Muscle of arm (tissue), 1 donor: ENCODE measurements at regions not wholly inside any gene's neighbourhood (a gene's known extent, or its start where the extent isn't known, plus 50 kb on each side); places are given as distances from the start of the nearest gene placed in this dataset.

ENCODE experiments used
- DNase-seq: peaks from one replicate; pipeline ENCODE4 v3.0.0-alpha.2; 2013

DNA sequence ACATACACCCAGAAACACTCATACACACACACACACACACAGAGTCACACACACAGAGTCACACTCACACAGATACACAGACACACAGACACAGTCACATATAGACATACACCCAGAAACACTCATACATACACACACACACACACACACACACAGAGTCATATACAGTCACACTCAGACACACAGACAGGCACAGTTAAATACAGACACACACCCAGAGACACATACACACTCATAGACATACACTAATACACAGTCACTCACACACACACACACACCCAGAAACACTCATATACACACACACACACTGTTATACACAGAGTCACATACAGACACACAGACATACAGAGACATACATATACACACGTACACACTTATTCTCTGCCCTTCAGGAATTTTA lies 250.9 kb downstream of the QKI start:
- no peak for DNase-seq

DNA sequence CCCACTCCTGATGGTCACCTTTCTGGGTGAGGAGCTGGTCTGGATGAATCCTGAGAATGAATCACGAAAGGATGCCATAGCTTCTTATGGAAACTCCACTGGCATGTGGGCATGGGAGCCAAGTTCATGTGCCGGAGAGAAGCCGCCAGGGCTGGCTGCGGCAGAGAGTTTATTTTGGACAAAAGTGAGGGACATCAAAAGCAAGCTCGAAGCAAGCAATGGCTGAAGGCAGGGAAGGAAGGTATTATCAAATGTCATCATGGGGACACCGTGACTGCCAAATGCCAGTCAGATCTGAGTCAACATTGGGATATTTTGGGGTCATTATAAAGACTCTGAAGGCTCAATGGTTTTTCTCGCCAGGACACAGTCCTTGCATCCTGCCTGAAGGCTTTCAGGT lies 249.1 kb downstream of the QKI start:
- DNase-seq = no peak

DNA sequence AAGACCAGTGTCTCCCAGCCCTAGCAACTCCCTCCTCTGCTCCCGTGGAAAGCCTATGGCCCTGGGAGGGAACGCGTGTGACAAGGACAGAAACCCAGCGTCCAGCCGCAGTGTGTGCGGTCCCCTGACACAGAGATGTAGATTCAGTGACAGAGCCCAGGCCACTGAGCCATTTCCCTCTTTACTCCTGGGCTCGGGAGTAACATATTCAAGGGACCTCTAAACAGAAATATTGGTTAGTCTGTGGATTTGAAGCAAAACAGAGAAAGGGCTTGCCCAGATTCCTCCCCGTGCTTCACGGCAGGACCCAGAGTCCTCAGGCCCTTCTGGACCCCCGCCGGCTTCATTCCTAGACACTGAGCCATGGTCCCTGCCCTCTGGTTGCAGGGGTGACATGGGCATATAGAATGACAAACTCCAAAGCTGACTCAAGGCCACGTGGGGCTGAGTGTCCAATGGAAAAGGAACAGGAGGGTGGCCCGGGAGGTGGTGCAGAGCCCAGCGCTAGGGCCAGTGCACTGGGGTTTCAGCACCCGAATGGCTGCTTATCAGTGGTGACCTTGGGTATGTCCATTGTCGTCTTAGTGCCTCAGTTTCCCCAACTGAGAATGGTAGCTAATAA lies 248.2 kb downstream of the QKI start:
- no peak for DNase-seq

DNA sequence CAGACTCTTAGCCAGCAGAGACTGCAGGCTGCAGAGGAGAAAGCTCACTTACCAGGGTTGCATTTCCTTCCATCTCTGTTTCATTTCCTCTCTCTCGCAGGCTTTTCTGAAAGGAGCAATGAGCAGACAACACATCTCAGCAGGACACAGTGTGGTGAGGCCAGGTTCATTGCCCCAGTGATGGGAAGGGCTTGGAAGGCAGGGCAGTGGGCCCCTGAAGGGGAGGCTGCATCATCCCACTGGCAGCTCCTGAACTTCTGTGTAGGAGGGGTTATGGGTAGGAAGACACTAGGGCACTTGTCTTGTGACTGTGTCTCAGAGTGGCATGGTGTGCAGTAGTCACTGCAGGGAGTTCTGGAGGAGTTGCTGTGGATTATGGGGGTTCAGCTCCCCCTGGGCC lies 246.8 kb downstream of the QKI start:
- DNase-seq = no peak

DNA sequence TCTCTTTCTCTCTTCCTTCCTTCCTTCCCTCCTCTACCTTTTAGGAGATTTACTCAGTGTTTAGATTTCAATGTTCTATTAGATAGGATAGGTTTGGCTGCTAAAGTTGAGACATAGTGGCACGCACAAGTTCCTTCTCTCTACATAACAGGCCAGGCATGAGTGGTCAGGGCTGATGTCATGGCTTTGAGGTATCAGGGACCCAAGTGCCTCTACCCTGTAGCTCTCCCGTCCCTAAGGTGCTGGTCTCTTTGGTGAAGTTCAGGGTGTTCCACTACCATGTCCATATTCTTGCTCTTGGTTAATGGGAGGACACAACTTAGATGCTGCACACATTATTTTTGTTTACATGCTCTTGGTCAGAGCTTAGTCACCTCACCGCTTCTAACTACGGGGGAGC lies 245.3 kb downstream of the QKI start:
- DNase-seq = no peak

DNA sequence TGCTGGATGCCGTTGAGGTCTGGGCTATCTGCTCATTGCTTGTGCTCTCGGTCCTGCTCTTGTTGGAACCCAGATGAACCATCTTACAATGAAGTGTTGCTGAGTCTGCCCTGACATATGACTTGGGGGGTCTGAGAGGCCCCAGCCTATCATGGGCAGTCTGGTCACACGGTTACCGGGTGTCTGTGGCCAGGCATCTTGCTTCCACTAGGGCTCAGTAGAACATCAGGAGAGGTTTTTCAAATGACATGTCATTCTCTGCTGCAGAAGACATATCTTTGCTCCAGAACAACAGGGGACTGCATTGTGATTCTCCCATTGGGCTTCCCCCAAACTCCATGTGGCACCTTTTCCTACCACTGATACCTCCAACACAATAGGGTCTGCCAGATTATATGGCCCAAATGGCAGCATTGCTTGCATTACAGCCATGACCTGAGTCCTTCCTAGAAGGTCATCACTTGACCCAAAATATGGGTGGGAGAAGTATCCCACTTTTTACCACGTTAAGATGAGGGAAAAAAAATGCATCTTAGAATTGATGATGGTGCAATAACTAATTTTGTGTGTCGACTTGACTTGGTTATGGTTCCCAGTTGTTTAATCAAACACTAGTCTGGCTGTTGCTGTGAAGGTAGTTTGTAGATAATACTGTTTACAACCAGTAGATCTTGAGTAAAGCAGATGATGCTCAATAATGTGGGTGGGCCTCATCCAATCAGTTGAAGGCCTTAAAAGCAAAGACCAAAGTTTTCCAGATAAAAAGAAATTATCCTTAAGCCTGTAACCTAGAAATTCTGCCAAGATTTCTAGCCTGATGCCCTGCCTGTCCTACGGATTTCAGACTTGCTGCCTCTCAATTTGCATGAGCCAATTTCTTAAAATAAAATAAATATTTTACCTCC lies 241.0 kb downstream of the QKI start:
- DNase-seq = no peak

DNA sequence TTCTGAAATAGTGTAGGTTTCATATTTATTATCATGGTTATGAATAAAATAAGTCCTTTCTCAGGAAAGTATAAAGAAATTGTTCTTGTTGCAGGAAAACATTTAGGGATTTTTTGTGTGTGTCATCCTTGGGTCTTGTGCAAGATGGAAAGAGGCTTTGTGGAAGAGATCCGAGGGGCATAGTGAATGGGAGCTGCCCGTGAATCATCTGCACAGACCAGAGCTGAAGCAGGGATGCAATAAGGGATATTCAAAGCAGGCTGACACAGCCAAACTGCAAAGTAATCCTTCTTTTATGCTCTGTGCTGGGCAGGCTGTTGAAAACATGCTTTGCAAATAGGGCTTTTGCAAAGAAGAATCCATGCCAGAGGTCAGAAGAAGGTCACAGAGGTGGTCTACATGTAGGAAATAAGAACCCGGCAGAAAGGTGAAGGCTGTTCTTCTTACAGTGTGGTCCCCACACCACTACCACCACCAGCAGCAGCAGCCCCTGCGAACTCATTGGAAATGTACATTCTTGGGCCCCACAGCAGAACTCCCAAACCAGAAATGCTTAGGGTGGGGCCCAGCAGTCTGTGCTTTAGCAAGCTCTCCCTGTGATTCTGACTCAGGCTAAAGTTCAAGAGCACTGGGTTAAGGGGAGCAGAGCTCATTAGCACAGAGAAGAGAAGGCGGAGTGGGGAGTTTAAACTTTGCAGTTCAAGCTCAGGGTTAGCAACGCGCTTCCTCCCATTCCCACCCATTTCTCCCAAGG lies 237.6 kb downstream of the QKI start:
- peak; percentile 15 for DNase-seq

DNA sequence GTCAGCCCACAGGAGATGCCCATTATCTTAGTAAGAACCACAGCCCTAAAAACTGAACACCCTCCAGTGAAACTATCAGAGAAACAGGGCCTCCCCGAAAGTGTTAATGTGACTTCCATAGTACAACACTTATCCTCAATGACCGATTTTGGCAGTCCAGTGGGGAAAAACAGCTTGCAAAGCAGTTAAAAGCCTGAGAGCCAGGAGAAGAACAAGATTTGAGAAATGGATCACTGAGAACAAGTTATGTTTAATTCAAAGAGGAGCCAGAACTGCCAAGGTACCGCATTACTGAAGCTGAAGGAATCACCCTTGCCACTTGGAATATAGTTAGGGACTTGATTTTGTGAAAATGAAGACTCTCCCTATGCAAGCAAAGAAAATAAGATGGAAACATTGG lies 236.9 kb downstream of the QKI start:
- DNase-seq = peak; percentile 46

DNA sequence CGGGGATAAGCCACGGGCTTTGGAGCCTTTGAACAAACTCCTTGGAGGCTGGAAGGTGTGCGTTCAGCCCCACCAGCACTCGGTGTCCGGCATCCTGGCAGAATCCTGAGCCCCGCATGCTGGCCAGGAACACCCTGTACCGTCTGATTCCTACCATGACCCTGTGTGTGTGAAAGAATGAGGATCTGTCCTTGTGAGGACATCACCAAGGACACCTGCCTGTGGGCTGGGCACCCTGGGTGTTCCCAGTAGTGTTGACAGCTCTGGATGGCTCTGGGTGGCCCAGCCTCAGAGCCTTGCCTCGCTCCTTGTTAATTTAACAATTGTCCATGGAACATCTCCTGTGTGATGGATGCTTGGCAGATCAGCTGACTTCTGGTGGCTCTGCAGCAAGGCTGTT lies 234.3 kb downstream of the QKI start:
- no peak for DNase-seq

DNA sequence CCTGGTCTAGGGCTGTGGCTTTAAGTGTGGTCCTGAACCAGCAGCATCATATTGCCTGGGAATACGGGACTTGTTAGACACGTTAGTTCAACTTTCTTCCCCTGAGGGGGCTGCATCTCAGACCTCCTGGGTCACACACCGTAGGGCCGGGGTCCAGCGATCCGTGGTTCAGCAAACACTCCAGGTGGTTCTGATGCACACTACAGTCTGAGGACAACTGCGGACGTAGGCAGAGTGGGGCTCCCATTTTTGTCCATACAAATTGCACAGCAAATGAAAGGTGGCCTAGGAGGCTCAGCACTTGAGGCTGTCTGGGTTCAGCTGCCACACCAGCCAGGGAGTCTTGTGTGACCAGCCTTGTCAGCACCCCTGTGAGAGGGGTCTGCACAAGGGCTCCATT lies 233.1 kb downstream of the QKI start:
- DNase-seq = no peak

DNA sequence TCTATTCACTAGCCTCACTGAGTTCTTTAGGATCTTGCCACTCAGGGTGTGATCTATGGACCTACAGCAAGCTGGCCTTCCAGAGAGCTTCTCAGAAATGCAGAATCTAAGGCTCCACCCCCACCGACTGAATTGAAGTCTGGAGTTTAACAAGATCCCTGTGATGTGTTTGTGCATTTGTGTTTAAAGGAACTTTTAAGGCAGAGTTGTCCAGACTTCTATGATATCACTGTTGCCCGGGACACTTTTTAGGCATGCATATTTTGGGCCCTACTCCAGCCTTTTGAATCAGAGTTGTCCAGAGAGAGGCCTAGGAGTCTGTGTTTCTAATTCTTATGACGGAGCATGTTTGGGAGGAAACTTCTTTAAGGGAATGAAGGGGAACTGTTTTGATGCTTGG lies 232.3 kb downstream of the QKI start:
- no peak for DNase-seq

DNA sequence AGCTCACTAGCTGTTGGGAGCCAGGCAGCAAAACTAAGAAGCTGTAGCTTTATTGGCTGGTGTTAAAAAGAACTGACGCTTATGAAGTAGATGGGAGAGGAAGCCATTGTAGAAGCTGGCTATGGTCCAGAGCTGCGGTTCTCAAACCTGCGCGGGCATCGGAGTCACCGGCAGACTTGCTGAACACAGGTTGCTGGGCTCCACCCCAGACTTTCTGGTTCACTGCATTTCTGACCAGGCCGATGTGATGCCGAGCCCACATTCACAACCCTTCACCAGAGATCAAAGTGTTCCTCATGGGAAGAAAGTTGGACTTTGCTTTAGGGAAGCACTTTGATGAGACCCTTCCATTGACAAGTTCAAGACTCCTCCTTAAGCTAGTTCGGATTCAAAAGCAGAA lies 231.6 kb downstream of the QKI start:
- no peak for DNase-seq

DNA sequence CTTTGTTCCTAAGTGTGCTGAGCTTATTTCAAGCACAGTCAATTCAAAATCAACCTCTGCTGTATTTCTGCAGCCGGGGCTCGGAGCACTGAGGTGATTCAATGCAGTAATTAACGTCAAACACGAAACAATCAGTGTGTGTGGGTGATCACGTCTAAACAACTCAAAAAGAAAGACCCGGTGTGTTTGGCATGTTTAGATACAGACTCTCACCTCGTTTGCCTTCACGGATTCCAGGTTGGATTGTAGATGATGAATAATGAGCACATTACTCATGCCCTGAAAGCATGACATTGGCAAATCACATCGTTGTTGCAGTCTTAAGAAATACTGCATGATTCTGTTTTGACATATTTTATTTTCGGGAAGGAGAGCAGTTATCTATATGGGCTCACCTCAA lies 231.0 kb downstream of the QKI start:
- no peak for DNase-seq

DNA sequence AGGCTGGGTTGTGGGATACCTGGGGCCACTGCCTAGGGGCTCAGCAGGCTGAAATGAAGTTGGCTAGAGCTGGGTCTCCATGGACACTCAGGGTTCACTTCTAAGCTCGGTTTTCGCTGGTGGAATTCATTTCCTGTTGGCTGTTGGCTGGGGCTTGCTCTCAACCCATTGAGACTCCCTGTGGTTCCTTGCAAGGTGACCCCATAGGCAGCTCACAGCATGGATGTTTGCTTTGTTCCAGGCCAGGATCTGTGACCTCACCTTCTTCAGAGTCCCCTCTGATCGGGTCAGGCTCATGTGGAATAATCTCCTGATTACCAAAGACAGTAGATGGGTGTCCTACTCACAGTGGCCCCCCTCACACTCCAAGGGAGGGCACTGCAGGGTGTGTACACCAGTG lies 229.3 kb downstream of the QKI start:
- DNase-seq = no peak

DNA sequence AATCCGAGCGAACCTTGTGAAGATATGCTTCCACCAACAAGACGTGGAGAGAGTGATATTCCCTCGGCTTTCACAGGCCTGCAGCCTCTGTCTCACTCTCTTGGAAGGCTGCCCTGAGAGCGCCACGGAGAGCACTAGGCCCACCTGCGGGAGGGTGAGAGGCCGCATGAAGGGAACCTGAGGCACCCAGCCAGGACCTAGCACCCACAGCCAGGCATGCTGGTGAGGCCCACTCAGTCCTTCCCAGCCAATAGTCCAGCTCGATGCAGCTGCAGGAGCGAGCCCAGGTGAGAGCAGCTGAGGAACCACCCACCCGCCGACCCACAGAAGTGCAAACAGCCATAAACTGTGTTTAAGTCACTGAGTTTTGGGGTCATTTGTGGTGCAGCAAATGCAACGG lies 227.2 kb downstream of the QKI start:
- no peak for DNase-seq

DNA sequence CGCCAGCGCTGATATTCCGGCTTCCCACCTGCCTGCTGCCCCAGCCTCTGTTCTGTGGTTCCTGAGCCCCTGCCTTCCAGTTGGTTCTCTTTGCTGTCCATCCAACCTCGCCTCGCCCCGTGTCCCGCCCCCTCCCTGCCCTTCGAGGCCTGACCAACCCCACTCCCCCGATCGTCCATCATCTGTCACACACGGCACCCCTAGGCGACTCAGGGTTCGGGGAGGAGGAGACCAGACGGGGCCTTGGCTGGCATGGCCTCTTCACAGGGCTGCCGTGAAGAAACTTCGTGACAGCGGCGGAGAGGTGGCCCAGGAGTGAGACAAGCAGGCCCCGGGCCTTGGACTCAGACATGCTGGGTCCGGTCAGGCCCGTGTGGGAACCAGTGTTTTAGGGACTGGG lies 226.1 kb downstream of the QKI start:
- DNase-seq = no peak

DNA sequence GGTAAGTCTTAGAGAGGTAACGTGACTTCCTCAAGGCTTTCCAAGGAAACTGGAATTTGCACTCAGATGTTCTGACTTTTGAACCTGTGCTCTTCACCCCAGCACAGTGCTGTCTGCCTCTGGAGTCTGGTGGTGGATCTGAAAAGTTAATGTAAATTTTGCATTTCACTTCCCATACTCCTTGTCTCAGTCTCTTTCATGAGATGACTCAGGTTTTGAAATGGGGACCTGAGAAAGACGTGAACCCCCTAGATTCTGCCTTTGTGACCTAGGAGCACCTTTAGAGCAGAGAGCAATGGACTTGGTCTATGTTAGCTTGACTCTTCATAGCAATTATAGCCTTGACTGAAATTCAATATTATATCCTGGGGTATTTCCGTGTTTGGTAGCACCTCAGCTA lies 223.0 kb downstream of the QKI start:
- no peak for DNase-seq

DNA sequence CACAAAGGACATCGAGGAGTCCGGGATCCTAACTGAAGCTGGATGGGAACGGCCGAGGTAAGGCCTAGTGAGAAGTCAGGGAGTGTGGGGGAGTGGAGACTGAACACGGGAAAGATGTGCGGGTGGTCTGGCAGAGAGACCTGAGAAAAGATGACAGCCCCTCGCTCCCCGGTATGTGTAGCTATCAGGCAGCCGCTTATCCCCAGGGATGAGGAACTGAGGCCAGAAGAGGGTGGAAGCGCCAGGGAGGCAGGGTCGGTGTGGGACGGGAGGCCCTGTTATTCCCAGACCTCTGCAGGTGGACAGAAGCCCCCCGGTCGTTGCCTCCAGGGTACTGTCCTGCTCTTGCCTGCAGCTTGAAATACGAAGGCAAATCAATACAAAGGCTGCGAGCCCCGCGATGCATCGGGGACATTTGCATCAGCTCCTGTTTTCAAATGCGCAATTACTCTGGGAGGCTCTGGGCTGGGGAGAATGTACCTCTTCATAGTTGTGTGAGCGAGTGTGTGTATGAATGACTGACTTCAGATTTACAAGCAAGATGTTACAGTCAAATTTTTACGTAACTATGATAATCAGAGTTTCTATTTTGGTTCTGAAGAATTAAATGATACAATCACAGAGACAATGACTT lies 221.3 kb downstream of the QKI start:
- DNase-seq = no peak

DNA sequence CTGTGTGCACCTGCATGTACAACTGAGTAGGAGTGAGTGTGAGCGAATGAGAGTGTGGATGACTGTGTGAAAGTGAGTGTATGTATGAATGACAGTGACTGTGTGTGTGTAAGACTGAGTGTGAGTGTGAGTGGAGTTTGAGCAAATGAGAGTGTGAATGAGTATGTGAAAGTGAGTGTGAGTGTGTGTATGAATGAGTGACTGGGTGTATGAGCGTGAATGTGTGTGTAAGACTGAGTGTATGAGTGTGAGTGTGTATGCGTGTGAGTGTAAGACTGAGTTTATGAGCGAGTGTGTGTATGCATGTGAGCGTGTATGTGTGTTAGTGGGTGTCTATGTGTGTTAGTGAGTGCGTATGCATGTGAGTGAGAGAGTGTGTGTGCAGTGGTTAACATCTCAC lies 220.8 kb downstream of the QKI start:
- DNase-seq = no peak

DNA sequence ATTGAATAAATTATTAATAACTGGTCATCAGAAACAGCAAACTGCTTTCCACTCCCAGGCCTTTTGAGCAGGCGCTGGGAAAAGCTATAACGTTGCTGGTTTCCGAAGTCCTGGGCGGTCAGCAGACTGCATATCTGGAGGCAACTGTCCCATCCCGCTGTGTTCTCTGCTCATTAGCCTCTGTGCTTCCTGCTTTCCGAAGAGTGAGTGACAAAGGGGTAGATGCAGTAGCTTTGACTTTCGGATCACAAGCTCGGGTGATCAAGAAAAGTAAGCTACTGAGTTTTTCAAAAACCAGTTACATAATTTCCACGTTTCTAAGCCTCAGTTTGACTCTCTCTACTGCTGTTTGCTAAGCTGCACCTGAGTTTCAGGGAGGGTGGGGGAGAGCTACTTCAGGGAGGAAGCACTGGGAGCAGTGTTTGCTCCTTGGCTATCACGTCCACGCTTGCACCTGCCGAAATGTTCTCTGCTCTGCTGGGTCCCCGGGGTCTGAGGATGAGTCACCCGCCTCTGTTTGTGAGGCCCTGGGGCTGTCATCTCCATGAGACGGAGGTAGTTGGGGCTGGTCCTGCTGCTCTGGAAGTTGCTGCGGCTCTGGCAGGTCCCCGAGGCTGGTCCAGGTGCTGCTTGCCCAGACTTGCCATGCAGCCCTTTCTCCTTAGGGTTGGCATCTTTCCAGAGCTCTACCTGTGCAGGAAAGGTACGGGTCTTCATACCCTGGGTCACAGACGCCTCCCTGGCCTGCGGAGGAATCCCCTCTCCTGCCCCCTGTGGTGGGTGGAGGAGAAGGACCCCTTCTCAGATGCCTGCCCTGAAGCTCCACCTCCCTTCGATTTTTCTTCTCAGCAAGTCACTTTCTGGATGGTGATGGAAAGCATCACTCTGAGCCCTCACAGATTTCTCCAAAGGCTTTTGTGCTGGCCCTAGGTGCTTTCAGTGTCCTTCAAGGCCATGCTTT lies 220.0 kb downstream of the QKI start:
- DNase-seq = no peak

DNA sequence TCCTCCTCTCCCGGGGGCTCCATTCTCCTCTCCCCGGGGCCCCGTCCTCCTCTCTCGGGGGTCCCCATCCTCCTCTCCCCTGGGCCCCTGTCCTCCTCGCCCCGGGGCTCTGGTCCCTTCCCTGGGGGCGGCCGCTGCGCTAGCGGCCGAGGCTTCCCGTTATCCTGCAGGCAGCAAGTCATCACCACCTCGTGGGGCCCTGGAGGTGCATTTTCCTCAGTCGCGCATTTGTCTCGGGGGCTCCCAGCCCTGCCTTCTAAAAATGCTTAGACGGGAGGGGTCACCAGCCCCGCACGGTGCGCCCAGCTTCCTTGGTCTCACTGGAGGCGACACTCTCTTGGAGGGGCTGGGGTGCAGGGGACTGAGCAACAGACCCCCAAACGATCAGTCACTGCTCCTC lies 216.5 kb downstream of the QKI start:
- DNase-seq = no peak
